ENCODE measurements at regions not wholly inside any gene's neighbourhood (a gene's known extent, or its start where the extent isn't known, plus 50 kb on each side); places are given as distances from the start of the nearest gene placed in this dataset.
"Not testable (repeated sequence)": the region's sequence is repeated elsewhere in the genome, so short reads cannot be mapped to it uniquely, and the experiment has no call there.

DNA sequence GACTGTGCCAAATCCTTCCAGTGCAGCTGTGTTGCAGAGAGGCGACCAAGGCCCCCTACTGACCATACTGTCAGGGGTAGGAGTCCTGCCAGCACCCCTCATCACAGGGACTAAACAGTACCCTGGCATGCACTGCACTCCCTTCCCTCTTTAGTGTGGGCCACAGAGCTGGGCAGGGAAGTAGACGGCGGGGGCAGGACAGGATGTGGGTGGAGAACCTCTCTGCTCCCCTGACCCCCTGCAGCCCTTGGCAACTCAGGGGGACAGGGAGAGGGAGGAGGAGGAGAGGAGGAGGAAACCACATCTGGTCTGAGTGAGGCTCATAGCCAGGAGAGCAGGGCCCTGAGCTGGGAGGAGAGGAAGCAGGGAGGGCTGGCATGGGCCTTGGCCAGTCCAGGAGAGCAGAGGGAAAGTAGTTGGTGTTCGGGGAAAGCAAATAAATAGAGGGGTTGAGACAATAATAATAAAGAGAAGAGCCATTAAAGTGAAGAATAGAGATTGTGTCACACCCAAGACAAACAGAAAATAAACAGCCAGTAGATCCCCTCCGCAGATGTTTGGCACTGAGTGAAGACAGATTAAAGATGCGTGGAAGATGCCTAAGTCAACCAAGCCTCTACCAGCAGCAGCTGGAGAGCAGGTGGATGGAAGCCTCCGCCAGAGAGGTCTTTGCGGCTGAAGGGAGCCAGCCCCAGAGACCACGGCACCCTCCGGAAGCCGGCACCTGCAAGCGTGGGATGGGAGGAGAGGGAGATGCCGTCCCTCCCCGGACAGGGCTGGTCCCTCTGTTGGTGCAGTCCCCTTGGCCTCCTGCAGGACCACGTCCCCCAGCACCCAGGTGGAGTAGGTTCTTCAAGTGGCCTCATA lies 61.5 kb downstream of the RPUSD4 start:
- DNase-seq (ENCODE audit: low read depth, low spot score) = no peak

DNA sequence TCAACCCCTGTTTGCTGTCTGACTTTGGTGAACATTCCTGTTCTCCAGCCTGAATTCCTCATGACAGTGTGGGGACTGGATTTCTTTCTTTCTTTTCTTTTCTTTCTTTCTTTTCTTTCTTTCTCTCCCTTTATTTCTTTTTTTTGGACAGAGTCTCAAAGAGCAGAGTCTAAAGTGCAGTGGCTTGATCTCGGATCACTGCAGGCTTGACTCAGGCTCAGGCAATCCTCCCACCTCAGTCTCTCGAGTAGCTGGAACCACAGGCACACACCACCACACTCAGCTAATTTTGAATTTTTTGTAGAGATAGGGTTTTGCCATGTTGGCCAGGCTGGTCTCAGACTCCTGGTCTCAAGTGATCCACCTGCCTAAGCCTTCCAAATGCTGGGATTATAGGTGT lies 63.1 kb downstream of the RPUSD4 start:
- no peak for DNase-seq (ENCODE audit: low read depth, low spot score)

DNA sequence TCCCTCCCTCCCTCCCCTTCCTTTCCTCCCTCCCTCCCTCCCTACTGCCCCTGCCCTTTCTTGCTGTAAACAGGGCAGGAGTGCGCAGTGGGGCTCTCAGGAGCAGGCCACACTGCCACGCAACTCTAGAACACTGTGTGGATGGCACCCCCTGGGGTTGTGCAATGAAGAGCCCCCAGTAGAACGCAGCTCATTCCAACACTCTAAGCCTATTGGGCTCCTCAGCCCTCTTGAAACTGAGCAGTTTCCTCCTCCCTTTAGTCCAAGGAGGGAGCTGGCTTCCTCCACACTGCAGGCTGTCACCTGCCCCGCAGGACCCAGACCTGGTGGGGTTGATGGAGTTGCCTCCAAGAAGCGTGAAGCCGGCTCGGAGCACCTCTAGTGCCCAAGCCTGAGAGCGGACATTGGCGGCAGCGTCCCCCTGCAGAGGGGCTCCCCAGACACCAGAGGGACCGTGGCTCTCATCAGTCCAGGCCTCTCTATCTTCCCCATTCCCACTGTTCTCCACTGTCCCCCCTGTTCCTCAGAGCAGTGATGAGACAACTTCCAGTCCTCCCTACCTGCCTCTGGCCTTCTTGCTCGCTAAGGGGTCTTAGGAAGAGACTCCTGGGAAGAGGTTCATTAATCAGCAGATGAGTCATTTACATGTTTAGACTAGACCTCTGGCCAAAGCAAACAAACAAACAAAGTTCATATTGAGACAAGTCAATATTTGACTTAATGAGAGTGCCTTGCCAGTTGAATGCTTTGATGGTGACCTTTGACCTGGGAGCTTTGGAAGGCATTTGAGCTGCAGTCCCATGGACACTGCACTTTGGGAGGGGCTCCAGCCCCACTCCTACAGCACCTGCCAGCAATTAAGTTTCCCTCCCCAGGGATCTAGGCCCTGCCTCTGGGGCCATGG lies 64.0 kb downstream of the RPUSD4 start:
- no peak for DNase-seq (ENCODE audit: low read depth, low spot score)

DNA sequence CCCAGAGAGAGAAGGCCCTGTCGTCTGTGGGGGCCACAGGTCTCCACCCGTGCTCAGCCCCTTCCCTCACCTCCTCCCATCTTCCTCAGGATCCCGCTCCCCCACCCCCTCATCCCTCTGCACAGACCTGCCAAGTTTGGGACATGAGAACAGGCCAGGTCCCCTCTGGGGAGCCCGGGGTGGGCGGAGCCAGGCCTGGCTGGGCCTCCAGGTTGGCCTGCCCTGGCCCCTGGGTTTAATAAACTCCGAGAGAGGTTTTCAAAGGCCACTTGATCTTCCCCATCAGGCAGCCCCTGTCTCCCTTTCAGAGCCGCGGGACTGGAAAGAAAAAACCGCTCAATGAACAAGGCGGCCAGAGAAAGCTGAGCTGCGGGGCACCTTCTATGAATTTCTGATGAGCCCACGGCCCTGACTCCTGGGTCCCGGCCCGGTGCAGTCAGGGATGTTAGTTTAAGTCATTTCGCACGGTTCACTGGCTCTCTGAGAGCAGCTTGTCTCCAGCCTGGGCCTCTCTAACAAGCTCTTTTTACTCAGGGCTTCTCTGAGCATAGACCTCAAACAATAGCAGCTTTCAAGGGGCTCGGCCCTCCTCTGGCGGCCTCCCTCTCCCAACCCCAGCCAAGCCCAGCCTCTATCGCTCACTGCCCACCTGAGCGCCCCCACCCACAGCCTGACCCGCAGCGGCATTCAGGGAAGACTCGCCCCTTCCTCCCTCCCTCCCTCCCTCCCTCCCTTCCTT lies 64.8 kb downstream of the RPUSD4 start:
- no peak for DNase-seq (ENCODE audit: low read depth, low spot score)

DNA sequence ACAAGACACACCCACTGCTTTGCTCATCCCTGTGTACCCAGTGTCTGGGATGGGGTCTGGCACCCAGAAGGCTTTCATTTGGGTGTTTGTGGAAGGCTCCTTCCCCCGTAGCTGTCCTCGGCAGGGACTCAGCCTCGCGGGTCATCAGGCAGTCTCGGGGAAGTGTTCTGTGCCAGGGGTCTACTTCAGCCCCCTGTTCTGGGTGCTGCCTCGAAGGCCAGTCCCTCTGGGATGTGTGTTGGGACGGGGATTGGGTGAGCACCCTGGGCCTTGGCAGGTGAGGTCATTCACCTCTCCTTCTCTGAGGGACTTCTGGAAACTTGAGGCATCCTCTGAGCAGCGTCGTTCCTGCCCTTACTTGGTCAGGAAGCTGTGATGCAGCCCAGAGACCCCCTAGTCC lies 65.5 kb downstream of the RPUSD4 start:
- DNase-seq (ENCODE audit: low read depth, low spot score) = no peak

DNA sequence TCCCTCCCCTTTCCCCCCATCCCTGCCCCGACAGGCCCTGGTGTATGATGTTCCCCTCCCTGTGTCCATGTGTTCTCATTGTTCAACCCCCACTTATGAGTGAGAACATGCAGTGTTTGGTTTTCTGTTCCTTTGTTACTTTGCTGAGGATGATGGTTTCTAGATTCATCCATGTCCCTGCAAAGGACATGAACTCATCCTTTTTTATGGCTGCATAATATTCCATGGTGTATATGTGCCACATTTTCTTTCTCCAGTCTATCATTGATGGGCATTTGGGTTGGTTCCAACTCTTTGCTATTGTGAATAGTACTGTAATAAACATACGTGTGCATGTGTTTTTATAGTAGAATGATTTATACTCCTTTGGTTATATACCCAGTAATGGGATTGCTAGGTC lies 68.0 kb downstream of the RPUSD4 start:
- DNase-seq (ENCODE audit: low read depth, low spot score) = not testable (repeated sequence)

DNA sequence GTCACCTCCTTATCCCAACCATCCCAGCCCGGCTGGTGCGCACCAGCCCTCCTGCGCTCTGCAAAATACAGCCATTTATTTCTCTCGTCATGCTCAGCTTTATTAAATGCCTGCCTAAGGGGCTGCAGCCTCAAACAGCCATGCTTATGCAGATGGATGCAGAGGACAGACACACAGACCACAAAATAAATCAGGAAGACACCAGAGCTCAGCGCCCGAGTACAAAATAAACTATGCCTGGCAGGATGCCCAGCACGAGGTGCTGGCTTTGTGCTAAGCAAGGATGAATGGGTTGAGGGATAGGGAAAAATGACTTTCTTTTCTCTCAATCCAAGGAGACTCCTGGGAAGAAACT lies 70.5 kb downstream of the RPUSD4 start:
- no peak for DNase-seq (ENCODE audit: low read depth, low spot score)

DNA sequence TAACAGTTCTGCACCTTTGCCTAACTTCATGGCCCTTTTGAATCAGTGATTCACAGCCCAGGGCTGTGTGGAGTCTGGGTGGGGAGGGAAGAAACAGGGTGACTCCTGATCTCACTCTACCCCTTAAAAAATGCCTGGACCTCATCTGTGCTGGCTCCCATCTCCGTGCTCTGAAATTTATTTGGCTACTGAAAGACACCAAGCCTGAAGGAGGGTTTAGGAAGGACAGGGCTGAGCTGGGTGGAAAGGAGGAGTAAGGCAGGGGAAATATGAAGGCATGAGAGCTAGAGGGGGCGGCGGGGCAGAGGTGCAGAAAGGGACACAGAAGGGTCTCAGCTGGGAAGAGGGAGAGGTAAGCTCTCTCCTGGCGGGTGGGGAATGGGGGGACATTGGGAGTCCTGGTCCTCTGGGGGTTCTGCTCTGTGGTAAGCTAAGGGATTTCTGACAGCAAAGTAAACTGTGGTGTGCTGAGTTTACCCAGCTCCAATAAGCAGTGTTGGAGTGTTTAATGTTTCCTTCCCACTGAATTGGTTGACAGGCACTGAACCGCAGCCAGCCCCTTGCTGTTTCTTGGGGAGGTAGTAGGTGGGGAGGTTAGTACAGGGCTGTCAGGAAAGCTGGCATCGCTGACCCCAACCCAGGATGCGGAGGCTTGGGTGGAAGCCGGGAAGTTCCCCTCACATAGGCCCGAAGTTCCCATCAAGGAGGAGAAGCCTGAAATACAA lies 71.1 kb downstream of the RPUSD4 start:
- DNase-seq (ENCODE audit: low read depth, low spot score) = no peak

DNA sequence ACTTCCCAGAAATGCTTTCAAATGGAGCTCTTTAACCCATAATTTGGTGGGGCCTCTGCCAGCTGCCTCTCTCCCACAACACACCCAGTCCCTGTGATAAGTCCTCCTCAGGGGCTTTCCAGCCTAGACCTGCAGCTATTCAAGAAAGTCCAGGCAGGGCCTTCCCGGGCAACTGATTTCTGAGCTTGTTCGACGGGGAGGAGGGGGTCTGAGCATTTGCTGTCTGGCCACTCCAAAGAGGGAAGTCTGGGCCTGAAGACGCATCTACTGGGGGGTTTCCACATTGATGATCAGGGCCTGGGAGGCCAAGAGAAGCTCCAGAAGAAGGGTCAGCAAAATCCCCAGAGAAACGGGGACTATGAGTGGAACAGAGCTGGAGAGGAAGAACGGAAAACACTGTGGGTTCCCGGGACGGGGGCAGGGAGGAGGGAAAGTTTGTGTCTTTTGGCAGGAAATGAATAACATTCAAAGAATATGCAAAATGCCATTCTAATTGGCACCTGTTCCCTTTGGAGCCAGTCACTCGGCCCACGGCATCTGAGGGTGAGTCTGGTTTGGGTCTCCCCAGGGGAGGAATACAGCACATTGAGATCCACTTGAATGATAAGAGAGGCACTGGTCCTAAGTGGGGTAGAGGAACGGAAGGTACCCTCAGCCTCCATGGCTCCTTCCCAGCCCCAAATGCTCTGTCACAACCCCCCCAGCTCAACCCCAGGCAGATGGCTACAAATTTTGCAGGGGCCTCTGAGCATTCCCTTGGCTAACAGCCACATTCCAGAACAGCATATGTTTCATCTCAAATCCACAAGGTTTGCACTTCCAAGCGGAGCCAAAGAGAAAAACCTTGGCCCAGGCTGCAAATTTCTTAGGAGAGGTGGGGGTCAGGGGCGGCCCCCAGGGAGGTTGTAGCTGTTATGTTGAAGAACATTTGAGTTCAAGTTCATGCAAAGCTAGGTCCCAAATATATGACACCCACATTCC lies 72.0 kb downstream of the RPUSD4 start:
- no peak for DNase-seq (ENCODE audit: low read depth, low spot score)

DNA sequence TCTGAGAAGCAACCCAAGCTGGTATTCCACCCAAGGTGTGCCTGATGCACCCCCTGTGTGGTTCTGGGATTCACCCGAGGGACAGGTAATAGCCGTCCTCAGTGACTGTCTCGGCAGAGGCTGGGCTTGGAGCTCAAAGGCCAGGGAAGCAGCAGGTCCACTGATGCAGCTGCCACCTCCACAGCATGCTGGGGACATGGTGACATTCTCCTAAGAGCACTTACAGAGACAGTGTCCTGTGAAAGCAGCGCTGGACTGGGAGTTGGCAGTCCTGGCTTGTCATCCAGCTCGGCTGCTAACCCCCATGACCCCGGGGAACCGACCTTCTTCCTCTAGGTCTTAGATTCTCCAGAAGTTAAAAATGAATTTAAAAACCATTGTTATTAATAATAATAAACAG lies 72.8 kb downstream of the RPUSD4 start:
- DNase-seq (ENCODE audit: low read depth, low spot score) = no peak

DNA sequence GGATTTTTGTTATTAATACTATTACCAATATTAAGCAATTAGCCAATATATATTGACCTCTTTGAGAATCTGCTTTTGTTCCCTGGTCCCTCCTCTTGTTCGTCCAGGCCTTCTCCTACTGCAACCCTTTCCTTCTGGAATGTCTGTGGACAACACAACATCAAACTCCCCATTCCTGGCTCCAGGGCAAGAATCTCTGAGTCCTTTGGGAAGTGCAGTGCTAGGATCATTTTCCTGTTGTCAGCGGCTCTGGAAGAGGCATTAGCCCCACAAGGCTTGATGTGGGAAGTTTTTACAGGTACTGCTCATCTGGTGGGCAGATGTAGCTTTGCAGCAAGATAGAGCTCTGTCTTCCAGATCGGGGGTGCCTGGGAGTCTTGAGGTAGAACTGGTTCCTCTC lies 74.3 kb downstream of the RPUSD4 start:
- no peak for DNase-seq (ENCODE audit: low read depth, low spot score)

DNA sequence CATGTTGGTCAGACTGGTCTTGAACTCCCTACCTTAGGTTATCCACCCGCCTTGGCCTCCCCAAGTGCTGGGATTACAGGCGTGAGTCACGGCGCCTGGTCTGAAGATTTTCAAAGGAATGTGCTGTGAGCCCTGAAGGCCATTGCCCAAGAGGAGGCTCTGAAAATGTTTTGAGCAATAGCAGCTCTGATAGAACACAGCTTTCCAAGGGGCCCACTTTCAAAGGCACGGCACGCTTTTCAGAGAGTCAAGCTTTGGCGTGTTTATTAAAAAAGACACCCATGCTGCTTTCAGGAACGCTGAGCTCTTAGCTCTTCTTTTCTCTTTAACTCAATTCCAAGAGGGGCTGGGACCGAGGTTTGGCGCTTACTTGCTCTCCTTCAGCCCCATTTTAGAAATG lies 73.8 kb upstream of the CDON start:
- DNase-seq (ENCODE audit: low read depth, low spot score) = no peak

DNA sequence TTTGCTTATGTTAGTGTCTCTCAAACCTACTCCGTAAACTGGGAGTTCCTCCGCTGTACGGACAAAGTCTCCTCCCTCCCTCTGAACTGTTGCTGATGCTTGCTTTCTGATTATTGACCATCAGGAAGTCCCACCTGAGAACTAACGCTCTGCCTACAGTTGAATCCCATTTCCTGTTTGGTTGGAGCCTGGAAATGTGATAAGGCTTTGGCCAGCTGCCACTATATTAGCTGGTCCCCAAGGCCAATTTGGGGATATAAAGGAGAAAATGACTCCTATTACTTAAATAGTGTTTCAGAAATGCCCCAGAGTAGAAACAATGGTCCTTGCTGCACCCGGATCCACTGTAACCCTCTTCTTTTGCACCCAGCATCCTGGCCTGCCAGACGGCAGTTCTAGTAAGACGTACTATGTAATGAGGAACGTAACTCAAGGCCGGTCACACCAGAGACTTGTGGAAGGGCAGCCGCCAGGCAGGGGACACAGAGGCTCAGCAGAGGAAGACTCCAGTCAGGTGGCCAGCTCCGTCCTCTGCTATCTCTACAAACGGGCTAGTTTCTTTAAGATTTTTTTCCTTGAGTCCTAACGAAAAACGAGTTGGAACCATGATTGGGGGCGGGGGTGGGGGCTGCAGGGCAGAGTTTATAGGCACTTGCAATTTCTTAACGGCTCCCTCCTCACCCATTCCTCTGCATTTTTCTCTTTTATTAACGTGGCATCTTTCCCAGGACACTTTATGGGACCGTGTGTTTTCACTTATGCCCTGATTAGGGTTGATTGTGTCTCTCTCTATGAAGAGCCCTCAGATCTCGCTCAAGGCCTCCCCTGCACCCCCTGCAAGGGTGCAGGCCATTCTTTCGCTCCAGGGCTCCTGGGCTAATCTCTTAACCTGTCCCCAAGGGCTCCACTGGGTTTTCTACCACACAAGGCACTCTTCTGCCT lies 72.8 kb upstream of the CDON start:
- DNase-seq (ENCODE audit: low read depth, low spot score) = no peak

DNA sequence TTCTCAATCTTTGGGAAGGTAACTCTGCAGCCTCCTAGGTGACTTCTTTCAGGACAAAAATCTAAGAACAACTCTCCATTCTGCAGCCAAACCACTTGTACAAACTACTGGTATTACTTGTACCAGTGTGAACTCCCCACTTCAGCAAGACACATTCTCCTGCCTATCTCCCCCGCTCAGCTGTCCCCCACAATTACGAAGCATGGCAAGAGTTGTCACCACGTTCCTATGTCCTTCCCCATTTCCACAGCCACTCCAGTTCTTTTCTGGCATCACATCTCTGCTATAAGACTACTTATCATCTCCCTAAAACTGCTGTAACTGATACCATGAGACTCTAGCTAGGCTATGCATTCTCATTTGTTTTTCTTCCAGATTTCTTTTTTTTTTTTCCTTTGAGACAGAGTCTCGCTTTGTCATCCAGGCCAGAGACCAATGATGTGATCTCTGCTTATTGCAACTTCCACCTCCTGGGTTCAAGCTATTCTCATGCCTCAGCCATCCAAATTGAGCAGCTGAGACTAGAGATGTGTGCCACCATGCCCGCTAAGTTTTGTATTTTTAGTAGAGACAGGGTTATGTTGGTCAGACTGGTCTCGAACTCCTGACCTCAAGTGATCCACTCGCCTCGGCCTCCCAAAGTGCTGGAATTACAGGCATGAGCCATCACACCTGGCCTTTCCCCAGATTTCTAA lies 71.9 kb upstream of the CDON start:
- DNase-seq (ENCODE audit: low read depth, low spot score) = no peak

DNA sequence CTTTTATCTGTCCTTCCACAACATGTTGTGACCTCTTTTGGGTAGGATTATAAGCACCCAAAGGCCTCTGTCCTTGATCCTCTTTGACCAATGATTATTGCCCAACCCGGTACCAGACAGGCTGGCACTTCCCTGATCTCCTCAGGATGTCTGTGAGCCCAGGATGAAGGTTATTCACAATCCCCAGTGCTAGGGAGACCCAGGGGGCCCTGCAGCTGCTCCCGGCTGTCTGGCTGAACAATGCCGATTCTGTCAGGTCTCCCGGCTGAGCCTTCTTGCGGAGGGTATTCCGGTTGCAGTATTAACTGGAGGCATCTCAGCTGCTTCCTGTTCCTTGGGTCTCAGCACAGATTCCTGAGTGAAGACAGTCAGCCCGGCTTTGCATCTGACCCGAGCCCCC lies 71.2 kb upstream of the CDON start:
- DNase-seq (ENCODE audit: low read depth, low spot score) = no peak

DNA sequence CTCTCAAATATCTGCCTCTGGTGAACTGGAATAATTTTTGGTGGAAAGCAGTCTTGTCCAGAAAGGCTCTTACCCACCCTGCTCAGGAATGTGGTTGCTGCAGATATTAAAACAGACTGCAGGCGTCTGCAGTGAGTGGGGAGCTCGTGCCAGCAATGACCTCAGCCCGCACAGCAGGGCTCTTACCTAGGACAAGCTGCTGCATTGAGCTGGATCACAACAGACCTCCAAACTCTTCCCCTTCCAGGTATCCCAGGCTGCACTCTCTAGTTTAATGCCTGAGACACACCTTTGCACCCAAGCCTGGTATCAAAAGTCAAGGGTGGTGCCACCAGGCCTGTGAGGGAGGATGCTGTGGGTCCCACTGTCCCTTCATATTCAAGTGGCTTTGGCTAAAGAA lies 69.7 kb upstream of the CDON start:
- DNase-seq (ENCODE audit: low read depth, low spot score) = no peak

DNA sequence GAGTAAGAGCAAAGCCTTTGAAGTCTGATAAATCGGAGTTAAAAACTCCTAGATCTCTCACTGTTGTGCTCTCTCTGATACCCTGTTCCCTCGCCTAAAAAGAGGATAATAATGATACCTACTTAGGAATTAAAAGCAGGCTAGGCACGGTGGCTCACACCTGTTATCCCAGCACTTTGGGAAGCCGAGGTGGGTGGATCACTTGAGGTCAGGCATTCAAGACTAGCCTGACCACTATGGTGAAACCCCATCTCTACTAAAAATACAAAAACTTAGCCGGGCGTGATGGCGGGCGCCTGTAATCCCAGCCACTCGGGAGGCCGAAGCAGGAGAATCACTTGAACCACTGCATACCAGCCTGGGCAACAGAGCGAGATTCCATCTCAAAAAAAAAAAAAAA lies 68.1 kb upstream of the CDON start:
- not testable (repeated sequence) for DNase-seq (ENCODE audit: low read depth, low spot score)
